ENCODE measurements at regions not wholly inside any gene's neighbourhood (a gene's known extent, or its start where the extent isn't known, plus 50 kb on each side); places are given as distances from the start of the nearest gene placed in this dataset.
"Not testable (repeated sequence)": the region's sequence is repeated elsewhere in the genome, so short reads cannot be mapped to it uniquely, and the experiment has no call there.

DNA sequence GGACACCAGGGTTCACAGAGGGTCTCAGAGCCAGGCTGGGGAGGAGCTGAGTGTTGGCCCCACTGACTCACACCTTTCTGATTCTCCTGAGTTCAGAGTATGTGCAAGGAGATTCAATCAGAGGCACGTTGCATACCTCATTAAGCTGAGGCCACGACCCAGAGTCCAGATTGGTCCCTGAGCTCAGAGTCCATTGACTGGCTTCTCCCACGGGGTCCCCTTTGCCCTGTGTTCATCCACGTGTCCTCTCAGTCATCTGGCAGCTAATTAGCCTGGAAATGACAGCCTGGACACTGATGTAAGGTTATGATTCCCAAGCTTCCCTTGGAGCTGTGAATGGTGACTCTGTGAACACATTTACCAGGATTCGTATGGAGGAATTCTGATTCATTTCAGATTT lies 267.2 kb downstream of the SH3BP4 start:
- Histone ChIP-seq H3K27ac (no peak overlapping the region), H3K9me3 (no peaks in the 10 kb centered on the region), H3K4me3 (no peak overlapping the region), H3K27me3 (no peaks in the 10 kb centered on the region), H3K36me3 (no peaks in the 10 kb centered on the region), H3K4me1 (no peaks in the 10 kb centered on the region)
- TF ChIP-seq, protein P1, sequence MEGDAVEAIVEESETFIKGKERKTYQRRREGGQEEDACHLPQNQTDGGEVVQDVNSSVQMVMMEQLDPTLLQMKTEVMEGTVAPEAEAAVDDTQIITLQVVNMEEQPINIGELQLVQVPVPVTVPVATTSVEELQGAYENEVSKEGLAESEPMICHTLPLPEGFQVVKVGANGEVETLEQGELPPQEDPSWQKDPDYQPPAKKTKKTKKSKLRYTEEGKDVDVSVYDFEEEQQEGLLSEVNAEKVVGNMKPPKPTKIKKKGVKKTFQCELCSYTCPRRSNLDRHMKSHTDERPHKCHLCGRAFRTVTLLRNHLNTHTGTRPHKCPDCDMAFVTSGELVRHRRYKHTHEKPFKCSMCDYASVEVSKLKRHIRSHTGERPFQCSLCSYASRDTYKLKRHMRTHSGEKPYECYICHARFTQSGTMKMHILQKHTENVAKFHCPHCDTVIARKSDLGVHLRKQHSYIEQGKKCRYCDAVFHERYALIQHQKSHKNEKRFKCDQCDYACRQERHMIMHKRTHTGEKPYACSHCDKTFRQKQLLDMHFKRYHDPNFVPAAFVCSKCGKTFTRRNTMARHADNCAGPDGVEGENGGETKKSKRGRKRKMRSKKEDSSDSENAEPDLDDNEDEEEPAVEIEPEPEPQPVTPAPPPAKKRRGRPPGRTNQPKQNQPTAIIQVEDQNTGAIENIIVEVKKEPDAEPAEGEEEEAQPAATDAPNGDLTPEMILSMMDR (IDR thresholded peaks at IDR 0.05) = no peak
- DNase-seq (ENCODE audit: low spot score in 2 of 2) = no peak
- intact Hi-C loops (cut with DNase I) = no loop called here

DNA sequence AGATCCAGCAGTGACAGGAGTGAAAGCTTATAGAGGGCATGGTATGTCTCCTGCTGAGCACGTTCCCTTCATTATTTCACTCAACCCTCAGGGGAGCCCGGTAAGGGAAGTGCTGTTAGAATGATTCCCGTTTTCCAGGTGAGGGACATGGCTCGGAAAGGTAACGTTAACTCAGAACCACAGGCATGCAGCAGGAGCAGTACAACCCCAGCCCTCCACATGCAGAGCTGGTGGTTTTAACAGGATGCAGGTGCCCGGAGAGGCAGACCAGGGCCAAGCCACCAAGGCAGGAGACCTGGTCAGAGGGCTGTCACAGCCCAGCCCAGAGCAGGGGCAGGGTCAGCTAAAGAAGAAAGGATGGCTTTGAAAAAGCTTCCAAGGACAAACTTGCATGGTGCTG lies 268.5 kb downstream of the SH3BP4 start:
- no peak for DNase-seq (ENCODE audit: low spot score in 2 of 2)
- Histone ChIP-seq H3K27me3 (no peaks in the 10 kb centered on the region), H3K9me3 (no peaks in the 10 kb centered on the region), H3K4me1 (no peaks in the 10 kb centered on the region), H3K27ac (no peak overlapping the region), H3K4me3 (no peak overlapping the region), H3K36me3 (no peaks in the 10 kb centered on the region)
- intact Hi-C loops (cut with DNase I) = no loop called here
- TF ChIP-seq, protein P1 (IDR thresholded peaks at IDR 0.05) = no peak

DNA sequence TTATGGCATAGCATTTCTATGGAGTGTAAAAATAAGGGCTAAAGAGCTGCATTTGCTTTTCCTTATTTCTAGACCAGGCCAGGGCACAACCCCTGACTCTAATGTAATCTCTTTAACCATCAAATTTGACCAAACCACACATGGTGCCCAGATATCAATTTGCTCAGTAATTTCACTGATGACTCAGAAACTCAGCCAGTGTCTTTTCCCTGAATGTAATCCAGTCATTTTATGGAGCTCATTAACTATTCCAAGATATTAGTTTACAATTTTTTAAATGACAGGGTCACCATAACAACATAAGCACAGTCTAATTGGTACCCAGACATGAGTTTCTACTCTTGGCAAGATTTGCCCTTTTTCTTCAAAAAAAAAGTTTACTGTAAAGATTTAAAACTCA lies 270.8 kb upstream of the AGAP1 start:
- Histone ChIP-seq H3K27me3 (no peaks in the 10 kb centered on the region), H3K4me1 (no peaks in the 10 kb centered on the region), H3K9me3 (no peaks in the 10 kb centered on the region), H3K36me3 (no peaks in the 10 kb centered on the region), H3K27ac (no peak overlapping the region), H3K4me3 (no peak overlapping the region)
- no peak for DNase-seq (ENCODE audit: low spot score in 2 of 2)
- intact Hi-C loops (cut with DNase I) = no loop called here
- TF ChIP-seq, protein P1 (IDR thresholded peaks at IDR 0.05) = no peak

DNA sequence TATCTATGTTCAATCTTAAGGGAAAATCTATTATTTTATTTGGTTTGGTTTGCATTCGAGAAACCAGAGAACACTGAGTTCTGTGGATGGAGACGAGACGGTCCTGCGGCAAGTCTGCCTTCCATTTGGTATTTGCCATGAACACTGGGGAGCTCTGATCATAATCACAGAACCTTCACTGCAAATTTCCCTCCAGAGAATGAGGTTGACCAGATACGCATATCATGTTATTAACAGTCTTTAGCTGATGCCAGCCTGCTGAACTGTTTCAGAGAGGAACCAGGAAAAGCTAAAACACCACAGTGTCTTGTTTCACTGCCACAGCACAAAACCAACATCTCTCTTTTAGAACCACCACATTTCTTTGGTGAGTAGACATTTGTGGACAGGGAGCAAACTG lies 269.4 kb upstream of the AGAP1 start:
- no peaks in the 10 kb centered on the region for H3K27me3 ChIP-seq
- no peaks in the 10 kb centered on the region for H3K9me3 ChIP-seq
- H3K27ac ChIP-seq = no peak overlapping the region
- TF ChIP-seq, protein P1 (IDR thresholded peaks at IDR 0.05) = no peak
- no peak for DNase-seq (ENCODE audit: low spot score in 2 of 2)
- H3K36me3 ChIP-seq = no peaks in the 10 kb centered on the region
- no peaks in the 10 kb centered on the region for H3K4me1 ChIP-seq
- H3K4me3 ChIP-seq = no peak overlapping the region
- intact Hi-C loops (cut with DNase I) = no loop called here

DNA sequence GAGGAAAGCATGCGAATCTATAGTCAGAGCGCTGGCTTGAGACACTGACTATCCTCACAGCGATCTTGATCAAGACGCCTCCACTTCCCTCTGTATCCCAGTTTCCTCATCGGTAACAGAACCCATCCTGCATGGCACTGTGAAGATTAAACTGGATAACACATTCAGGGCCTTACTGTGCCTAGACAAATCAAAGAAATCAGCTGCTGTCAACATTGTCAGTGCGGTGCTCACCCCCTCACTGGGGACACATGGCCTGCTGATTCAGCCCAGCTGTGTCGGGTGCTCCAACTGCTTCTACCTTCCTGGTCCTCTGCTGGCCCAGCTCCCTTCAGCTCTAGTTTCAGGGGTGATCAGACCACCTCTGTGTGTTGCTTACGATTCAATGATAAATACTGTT lies 268.6 kb upstream of the AGAP1 start:
- Histone ChIP-seq H3K4me1 (no peaks in the 10 kb centered on the region), H3K27me3 (peaks cover 5% of the 10 kb centered on the region), H3K27ac (no peak overlapping the region), H3K36me3 (no peaks in the 10 kb centered on the region), H3K4me3 (no peak overlapping the region), H3K9me3 (no peaks in the 10 kb centered on the region)
- intact Hi-C loops (cut with DNase I) = no loop called here
- no peak for DNase-seq (ENCODE audit: low spot score in 2 of 2)
- TF ChIP-seq, protein P1 (IDR thresholded peaks at IDR 0.05) = no peak

DNA sequence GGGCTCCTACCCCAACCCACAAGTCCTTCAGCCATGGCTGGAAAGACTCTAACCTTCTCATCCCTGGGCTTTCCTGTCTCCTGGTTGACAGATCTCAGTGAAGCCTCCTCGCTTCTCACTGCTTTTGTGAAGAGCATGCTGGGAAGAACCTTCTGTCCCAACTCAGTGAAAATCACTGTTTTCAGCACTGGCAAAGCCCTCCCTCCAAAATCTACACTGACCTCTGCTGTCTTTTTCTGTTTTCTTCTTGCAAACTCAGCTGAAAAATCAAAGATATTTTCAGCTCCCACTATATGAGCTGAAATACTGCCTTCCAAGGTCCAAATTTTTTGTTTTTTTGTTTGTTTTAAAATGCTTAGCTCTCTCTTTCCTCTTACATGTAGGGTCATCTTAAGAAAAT lies 266.3 kb upstream of the AGAP1 start:
- TF ChIP-seq, protein P1 (IDR thresholded peaks at IDR 0.05) = no peak
- Histone ChIP-seq H3K9me3 (no peaks in the 10 kb centered on the region), H3K27ac (no peak overlapping the region), H3K4me1 (no peaks in the 10 kb centered on the region), H3K4me3 (no peak overlapping the region), H3K27me3 (peaks cover 6% of the 10 kb centered on the region), H3K36me3 (no peaks in the 10 kb centered on the region)
- no peak for DNase-seq (ENCODE audit: low spot score in 2 of 2)
- intact Hi-C loops (cut with DNase I) = no loop called here

DNA sequence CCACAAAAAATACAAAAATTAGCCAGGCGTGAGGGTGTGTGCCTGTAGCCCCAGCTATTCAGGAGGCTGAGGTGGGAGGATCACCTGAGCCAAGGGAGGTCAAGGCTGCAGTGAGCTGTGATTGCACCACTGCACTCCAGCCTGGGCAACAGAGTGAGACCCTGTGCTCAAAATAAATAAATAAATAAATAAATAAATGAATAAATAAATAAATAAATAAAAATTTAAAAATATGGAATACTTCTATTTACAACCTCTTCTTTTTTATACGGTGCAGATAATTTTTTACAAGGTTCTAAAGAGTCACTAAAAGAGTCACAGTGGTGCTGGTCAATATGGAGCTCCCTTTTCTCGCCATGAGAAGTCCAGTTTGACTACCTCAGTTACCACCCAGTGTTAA lies 265.4 kb upstream of the AGAP1 start:
- H3K36me3 ChIP-seq; H3K4me3 ChIP-seq; intact Hi-C loops (cut with DNase I): not testable (repeated sequence)

More for the DNA sequence above, 265.4 kb upstream of the AGAP1 start:
- H3K4me1 ChIP-seq; DNase-seq (ENCODE audit: low spot score in 2 of 2); H3K27me3 ChIP-seq; H3K9me3 ChIP-seq; H3K27ac ChIP-seq: not testable (repeated sequence)
